DMS153 (cell line): ENCODE measurements at regions not wholly inside any gene's neighbourhood (a gene's known extent, or its start where the extent isn't known, plus 50 kb on each side); places are given as distances from the start of the nearest gene placed in this dataset.

ENCODE experiments used
- DNase-seq: peaks from one replicate; lab custom pipeline; 2025; lab: John Stamatoyannopoulos, UW

GRCh38 chr3:189049458-189050236, 122.1 kb upstream of the TPRG1 start:
- DNase-seq, result no peak

GRCh38 chr3:189053322-189053721, 118.4 kb upstream of the TPRG1 start:
- DNase-seq, result no peak

GRCh38 chr3:189056646-189057335, 115.0 kb upstream of the TPRG1 start:
- no peak for DNase-seq

- DNase-seq, result no peak
These were observed 114.4 kb upstream of the TPRG1 start for GRCh38 chr3:189057369-189057768.

GRCh38 chr3:189058071-189058470, 113.7 kb upstream of the TPRG1 start:
- DNase-seq, result no peak

- DNase-seq, result no peak
These were observed 100.8 kb upstream of the TPRG1 start for GRCh38 chr3:189070965-189071364.

- peak; percentile 21 for DNase-seq
These were observed 100.3 kb upstream of the TPRG1 start for GRCh38 chr3:189071446-189071845.

GRCh38 chr3:189076449-189076848, 95.3 kb upstream of the TPRG1 start:
- DNase-seq, result no peak

GRCh38 chr3:189080745-189081144, 91.0 kb upstream of the TPRG1 start:
- no peak for DNase-seq

GRCh38 chr3:189082666-189083427, 88.9 kb upstream of the TPRG1 start:
- no peak for DNase-seq

GRCh38 chr3:189084620-189085019, 87.2 kb upstream of the TPRG1 start:
- DNase-seq, result no peak

- DNase-seq, result no peak
These were observed 79.2 kb upstream of the TPRG1 start for GRCh38 chr3:189092547-189092946.

GRCh38 chr3:189094539-189094938, 77.2 kb upstream of the TPRG1 start:
- DNase-seq, result no peak

GRCh38 chr3:189096092-189096491, 75.7 kb upstream of the TPRG1 start:
- DNase-seq, result no peak

GRCh38 chr3:189099031-189099471, 72.7 kb upstream of the TPRG1 start:
- DNase-seq, result no peak

GRCh38 chr3:189099505-189100290, 72.1 kb upstream of the TPRG1 start:
- no peak for DNase-seq

GRCh38 chr3:189100866-189101265, 70.9 kb upstream of the TPRG1 start:
- no peak for DNase-seq

- DNase-seq, result no peak
These were observed 70.2 kb upstream of the TPRG1 start for GRCh38 chr3:189101594-189101993.

- DNase-seq, result no peak
These were observed 68.6 kb upstream of the TPRG1 start for GRCh38 chr3:189103208-189103607.

GRCh38 chr3:189108067-189108466, 63.7 kb upstream of the TPRG1 start:
- peak; percentile 6 for DNase-seq

- no peak for DNase-seq
These were observed 63.0 kb upstream of the TPRG1 start for GRCh38 chr3:189108735-189109134.

GRCh38 chr3:189109145-189109544, 62.6 kb upstream of the TPRG1 start:
- DNase-seq, result no peak
